ENCODE measurements at regions not wholly inside any gene's neighbourhood (a gene's known extent, or its start where the extent isn't known, plus 50 kb on each side); places are given as distances from the start of the nearest gene placed in this dataset.

- TF ChIP-seq POLR2A (IDR thresholded peaks at IDR 0.05; ENCODE audit: low read depth, low read length) (no peak), POLR2AphosphoS5 (IDR thresholded peaks at IDR 0.05; ENCODE audit: low read depth, low read length) (no peak)
Observed at GRCh38 chr3:3334491-3334890, 155.0 kb upstream of the CRBN start.
